Activated T-helper 2 cell treated with anti-CD3 and anti-CD28 coated beads, Interferon-gamma antibody, Interleukin-2, Interleukin-4, amounts not matched to agents 10 μg/mL and 5 μg/mL and 100 μg/mL, durations not matched to agents 14 hours and 24 hours and 36 hours (primary cell): ENCODE measurements at regions not wholly inside any gene's neighbourhood (a gene's known extent, or its start where the extent isn't known, plus 50 kb on each side); places are given as distances from the start of the nearest gene placed in this dataset.
"Not testable (repeated sequence)": the region's sequence is repeated elsewhere in the genome, so short reads cannot be mapped to it uniquely, and the experiment has no call there.

ENCODE experiments used
- DNase-seq: peaks from one replicate; pipeline ENCODE4 v3.0.0; 2021; ENCODE audit warnings: low spot score
- H3K27ac Mint-ChIP-seq: one replicate; pipeline ENCODE4 v1.8.0; 2021; ENCODE audit warnings: mixed read lengths
- H3K27me3 Mint-ChIP-seq: one replicate; pipeline ENCODE4 v1.8.0; 2021; ENCODE audit warnings: low read depth, mixed read lengths
- H3K36me3 Mint-ChIP-seq: one replicate; pipeline ENCODE4 v1.8.0; 2021; ENCODE audit warnings: low read depth, mixed read lengths
- H3K4me1 Mint-ChIP-seq: one replicate; pipeline ENCODE4 v1.8.0; 2021; ENCODE audit warnings: low read depth, mixed read lengths
- H3K4me3 Mint-ChIP-seq: one replicate; pipeline ENCODE4 v1.8.0; 2021; ENCODE audit warnings: low read depth, mild to moderate bottlenecking, moderate library complexity, mixed read lengths
- H3K9me3 Mint-ChIP-seq: one replicate; pipeline ENCODE4 v1.8.0; 2021; ENCODE audit warnings: mixed read lengths
- intact Hi-C: fragments of 100-400 bp; cut with micrococcal nuclease; formaldehyde crosslinking; loops from one replicate; pipeline ENCODE4 v1.15.1; 2023

- Mint-ChIP-seq H3K27me3 (peaks cover 4% of the 10 kb centered on the region), H3K27ac (no peak overlapping the region), H3K36me3 (no peaks in the 10 kb centered on the region), H3K9me3 (no peaks in the 10 kb centered on the region), H3K4me1 (no peaks in the 10 kb centered on the region), H3K4me3 (no peak overlapping the region)
- intact Hi-C loops = loop anchor here (10.0 kb wide), 1 partner anchor 66 kb away; no protein-coding TSS in a partner anchor
- DNase-seq = no peak
Observed at GRCh38 chr18:24609254-24609653, 148.8 kb downstream of the HRH4 start.

- no peak for DNase-seq
- Mint-ChIP-seq H3K27ac (no peak overlapping the region), H3K4me3 (no peak overlapping the region), H3K4me1 (no peaks in the 10 kb centered on the region), H3K36me3 (no peaks in the 10 kb centered on the region), H3K9me3 (no peaks in the 10 kb centered on the region), H3K27me3 (peaks cover 2% of the 10 kb centered on the region)
- intact Hi-C loops = no loop called here
Observed at GRCh38 chr18:24611075-24611474, 150.6 kb downstream of the HRH4 start.

GRCh38 chr18:24613896-24614640 is 153.6 kb downstream of the HRH4 start:
- intact Hi-C loops = no loop called here
- no peaks in the 10 kb centered on the region for H3K36me3 Mint-ChIP-seq
- no peak overlapping the region for H3K27ac Mint-ChIP-seq
- peaks cover 2% of the 10 kb centered on the region for H3K27me3 Mint-ChIP-seq
- DNase-seq = no peak
- H3K4me3 Mint-ChIP-seq = no peak overlapping the region
- H3K9me3 Mint-ChIP-seq = no peaks in the 10 kb centered on the region
- H3K4me1 Mint-ChIP-seq = no peaks in the 10 kb centered on the region

GRCh38 chr18:24616653-24617052 is 156.2 kb downstream of the HRH4 start:
- H3K9me3 Mint-ChIP-seq = no peaks in the 10 kb centered on the region

GRCh38 chr18:24624421-24624820 is 164.0 kb downstream of the HRH4 start:
- DNase-seq, H3K36me3 Mint-ChIP-seq, H3K9me3 Mint-ChIP-seq, H3K27me3 Mint-ChIP-seq, H3K4me3 Mint-ChIP-seq, intact Hi-C loops, H3K4me1 Mint-ChIP-seq, H3K27ac Mint-ChIP-seq: not testable (repeated sequence)

More at GRCh38 chr18:24616653-24617052, 156.2 kb downstream of the HRH4 start:
- H3K36me3 Mint-ChIP-seq = no peaks in the 10 kb centered on the region
- H3K4me3 Mint-ChIP-seq = no peak overlapping the region
- intact Hi-C loops = no loop called here
- DNase-seq = no peak
- no peaks in the 10 kb centered on the region for H3K4me1 Mint-ChIP-seq
- H3K27ac Mint-ChIP-seq = no peak overlapping the region
- peaks cover under 1% of the 10 kb centered on the region for H3K27me3 Mint-ChIP-seq

GRCh38 chr18:24627644-24628315 is 167.3 kb downstream of the HRH4 start:
- Mint-ChIP-seq H3K36me3 (no peaks in the 10 kb centered on the region), H3K9me3 (no peaks in the 10 kb centered on the region), H3K4me3 (no peak overlapping the region), H3K27ac (no peak overlapping the region), H3K27me3 (no peaks in the 10 kb centered on the region), H3K4me1 (no peaks in the 10 kb centered on the region)
- intact Hi-C loops = no loop called here
- no peak for DNase-seq

GRCh38 chr18:24628326-24628725 is 167.9 kb downstream of the HRH4 start:
- intact Hi-C loops = no loop called here
- no peak for DNase-seq
- Mint-ChIP-seq H3K36me3 (no peaks in the 10 kb centered on the region), H3K27ac (no peak overlapping the region), H3K27me3 (no peaks in the 10 kb centered on the region), H3K4me3 (no peak overlapping the region), H3K4me1 (no peaks in the 10 kb centered on the region), H3K9me3 (no peaks in the 10 kb centered on the region)

- no peak overlapping the region for H3K4me3 Mint-ChIP-seq
- intact Hi-C loops = no loop called here
- no peak overlapping the region for H3K27ac Mint-ChIP-seq
- no peaks in the 10 kb centered on the region for H3K9me3 Mint-ChIP-seq
- no peaks in the 10 kb centered on the region for H3K36me3 Mint-ChIP-seq
- H3K4me1 Mint-ChIP-seq = no peaks in the 10 kb centered on the region
- DNase-seq = no peak
- no peaks in the 10 kb centered on the region for H3K27me3 Mint-ChIP-seq
Observed at GRCh38 chr18:24629921-24630320, 169.5 kb downstream of the HRH4 start.

- Mint-ChIP-seq H3K9me3 (no peaks in the 10 kb centered on the region), H3K36me3 (no peaks in the 10 kb centered on the region), H3K4me1 (no peaks in the 10 kb centered on the region), H3K27ac (no peak overlapping the region), H3K4me3 (no peak overlapping the region), H3K27me3 (no peaks in the 10 kb centered on the region)
- intact Hi-C loops = no loop called here
- no peak for DNase-seq
Observed at GRCh38 chr18:24630346-24630880, 170.0 kb downstream of the HRH4 start.

- no peak for DNase-seq
- intact Hi-C loops = no loop called here
- Mint-ChIP-seq H3K27me3 (no peaks in the 10 kb centered on the region), H3K9me3 (no peaks in the 10 kb centered on the region), H3K27ac (no peak overlapping the region), H3K4me3 (no peak overlapping the region), H3K4me1 (no peaks in the 10 kb centered on the region), H3K36me3 (no peaks in the 10 kb centered on the region)
Observed at GRCh38 chr18:24631243-24632025, 171.0 kb downstream of the HRH4 start.

- H3K36me3 Mint-ChIP-seq = no peaks in the 10 kb centered on the region
- intact Hi-C loops = no loop called here
Observed at GRCh38 chr18:24632158-24632988, 171.9 kb downstream of the HRH4 start.

GRCh38 chr18:24633121-24633520 is 172.7 kb downstream of the HRH4 start:
- no peaks in the 10 kb centered on the region for H3K36me3 Mint-ChIP-seq
- intact Hi-C loops = no loop called here

More at GRCh38 chr18:24632158-24632988, 171.9 kb downstream of the HRH4 start:
- DNase-seq = no peak
- Mint-ChIP-seq H3K9me3 (no peaks in the 10 kb centered on the region), H3K27ac (no peak overlapping the region), H3K27me3 (no peaks in the 10 kb centered on the region), H3K4me1 (peaks cover 3% of the 10 kb centered on the region), H3K4me3 (no peak overlapping the region)

More at GRCh38 chr18:24633121-24633520, 172.7 kb downstream of the HRH4 start:
- DNase-seq = no peak
- peaks cover 3% of the 10 kb centered on the region for H3K4me1 Mint-ChIP-seq
- H3K9me3 Mint-ChIP-seq = no peaks in the 10 kb centered on the region
- H3K27me3 Mint-ChIP-seq = no peaks in the 10 kb centered on the region
- no peak overlapping the region for H3K27ac Mint-ChIP-seq
- no peak overlapping the region for H3K4me3 Mint-ChIP-seq
